Pancreas (tissue), 10 donors: ENCODE measurements at regions not wholly inside any gene's neighbourhood (a gene's known extent, or its start where the extent isn't known, plus 50 kb on each side); places are given as distances from the start of the nearest gene placed in this dataset.

Experiments used
- ATAC-seq, 4 donors: fragments of 200-7000 bp; cut with Tn5 transposase; one replicate each; pipeline versions ENCODE4 v1.8.0 to v1.9.1; 2020; ENCODE audit warnings: mild to moderate bottlenecking in 4 of 4, moderate library complexity in 4 of 4
- DNase-seq, 6 donors: peaks; one replicate each; pipeline ENCODE4 v3.0.0-alpha.2; 2020
- FAIRE-seq: peaks from 2 replicates; lab custom pipeline; 2012; peaks lifted over from hg19 to GRCh38; lab: Jason Lieb, UNC
- H3K27ac ChIP-seq, 4 donors: fragments of 200-600 bp; sonication (generic); 1 replicate in 3 of 4; 2 replicates in 1 of 4; pipeline versions ENCODE4 v1.5.0 to v1.8.0; 2020
- H3K27me3 ChIP-seq, 4 donors: fragments of 200-600 bp; one replicate each; pipeline ENCODE4 v1.8.0; 2021
- H3K36me3 ChIP-seq, 3 donors: fragments of 200-600 bp; sonication (generic) in 1 of 3; one replicate each; pipeline versions ENCODE4 v1.5.0 to v1.8.0; 2020 to 2021
- H3K4me1 ChIP-seq, 3 donors: fragments of 200-600 bp; one replicate each; pipeline ENCODE4 v1.8.0; 2021
- H3K4me3 ChIP-seq, 4 donors: fragments of 200-600 bp; sonication (generic) in 2 of 4; one replicate each; pipeline versions ENCODE4 v1.5.0 to v1.8.0; 2020 to 2021
- H3K9me3 ChIP-seq, 4 donors: fragments of 200-600 bp; one replicate each; pipeline ENCODE4 v1.8.0; 2021
- WGBS, 2 donors: extraction: QIAGEN DNeasy Blood & Tissue Kit; methylation state at CpG; one replicate each; pipeline ENCODE4 v1.1.7; 2013; 5-methylcytosine and 5-hydroxymethylcytosine counted together
- intact Hi-C, 3 donors: fragments of 100-400 bp; cut with DNase I; formaldehyde crosslinking; loops; one replicate each; pipeline versions ENCODE4 v1.11.1 to v1.14.2; 2022
- TF ChIP-seq, protein P1 (sequence below), 4 donors: fragments of 200-600 bp; sonication (generic) in 3 of 4; IDR thresholded peaks; one replicate each; pipeline versions ENCODE4 v1.5.0 to v1.8.0; 2021; ENCODE audit warnings: antibody characterized with exemption in 4 of 4
- donor health status: healthy with polysubstance abuse.
- donor health status: DM: no; HTN: no; CAD: no; lungs with moderate emphysema.
- donor health status: DM: no; HTN: no; CAD: no.
- donor health status: control.
- donor health status: control.
- donor health status: Bipolar disorder and iron deficiency.
- donor health status: DM: yes; HTN: yes; CAD: no.
- donor health status: DM: no; HTN: no; CAD: no.
- donor health status: DM: no; HTN: no; CAD: no.
- donor health status: DM: yes; HTN: yes; CAD: no.

- H3K27me3 ChIP-seq, result no peaks in the 10 kb centered on the region
- ATAC-seq, result no peak
- WGBS, 2 donors, result 81 to 88% methylated on average over 3 of the region's 3 CpGs
- H3K4me1 ChIP-seq, result peaks cover 0 to 5% (median 0%) of the 10 kb centered on the region in 3 donors
- H3K4me3 ChIP-seq, result no peak overlapping the region
- no peaks in the 10 kb centered on the region for H3K36me3 ChIP-seq
- no peak overlapping the region for H3K27ac ChIP-seq
- no peak for FAIRE-seq
- intact Hi-C loops, result no loop called here
- TF ChIP-seq, protein P1, sequence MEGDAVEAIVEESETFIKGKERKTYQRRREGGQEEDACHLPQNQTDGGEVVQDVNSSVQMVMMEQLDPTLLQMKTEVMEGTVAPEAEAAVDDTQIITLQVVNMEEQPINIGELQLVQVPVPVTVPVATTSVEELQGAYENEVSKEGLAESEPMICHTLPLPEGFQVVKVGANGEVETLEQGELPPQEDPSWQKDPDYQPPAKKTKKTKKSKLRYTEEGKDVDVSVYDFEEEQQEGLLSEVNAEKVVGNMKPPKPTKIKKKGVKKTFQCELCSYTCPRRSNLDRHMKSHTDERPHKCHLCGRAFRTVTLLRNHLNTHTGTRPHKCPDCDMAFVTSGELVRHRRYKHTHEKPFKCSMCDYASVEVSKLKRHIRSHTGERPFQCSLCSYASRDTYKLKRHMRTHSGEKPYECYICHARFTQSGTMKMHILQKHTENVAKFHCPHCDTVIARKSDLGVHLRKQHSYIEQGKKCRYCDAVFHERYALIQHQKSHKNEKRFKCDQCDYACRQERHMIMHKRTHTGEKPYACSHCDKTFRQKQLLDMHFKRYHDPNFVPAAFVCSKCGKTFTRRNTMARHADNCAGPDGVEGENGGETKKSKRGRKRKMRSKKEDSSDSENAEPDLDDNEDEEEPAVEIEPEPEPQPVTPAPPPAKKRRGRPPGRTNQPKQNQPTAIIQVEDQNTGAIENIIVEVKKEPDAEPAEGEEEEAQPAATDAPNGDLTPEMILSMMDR (IDR thresholded peaks at IDR 0.05), result no peak
- H3K9me3 ChIP-seq, result no peaks in the 10 kb centered on the region
- no peak for DNase-seq
Measured at GRCh38 chr3:70517124-70517890, 204.9 kb upstream of the MDFIC2 start.

GRCh38 chr3:70516076-70516475 lies 203.6 kb upstream of the MDFIC2 start:
- ATAC-seq (peak; percentile 76 to 92 (median 80)), FAIRE-seq (no peak), DNase-seq (peak in 2 of 6 donors; percentile 44 to 61)
- peaks cover 0 to 5% (median 0%) of the 10 kb centered on the region in 3 donors for H3K4me1 ChIP-seq
- 22 to 23% methylated on average over 4 of the region's 4 CpGs for WGBS, 2 donors
- no peaks in the 10 kb centered on the region for H3K9me3 ChIP-seq
- no peak overlapping the region for H3K27ac ChIP-seq
- H3K4me3 ChIP-seq, result no peak overlapping the region
- intact Hi-C loops, result no loop called here
- H3K27me3 ChIP-seq, result no peaks in the 10 kb centered on the region
- TF ChIP-seq, protein P1 (IDR thresholded peaks at IDR 0.05), result no peak
- no peaks in the 10 kb centered on the region for H3K36me3 ChIP-seq

- FAIRE-seq (no peak), ATAC-seq (no peak), DNase-seq (no peak)
- Histone ChIP-seq H3K4me3 (no peak overlapping the region), H3K36me3 (no peaks in the 10 kb centered on the region), H3K27ac (no peak overlapping the region), H3K9me3 (no peaks in the 10 kb centered on the region), H3K27me3 (no peaks in the 10 kb centered on the region), H3K4me1 (no peaks in the 10 kb centered on the region)
- intact Hi-C loops, result no loop called here
- TF ChIP-seq, protein P1 (IDR thresholded peaks at IDR 0.05), result no peak
- WGBS, 2 donors, result 79 to 83% methylated on average over 4 of the region's 4 CpGs
Measured at GRCh38 chr3:70507486-70507885, 195.0 kb upstream of the MDFIC2 start.

DNA sequence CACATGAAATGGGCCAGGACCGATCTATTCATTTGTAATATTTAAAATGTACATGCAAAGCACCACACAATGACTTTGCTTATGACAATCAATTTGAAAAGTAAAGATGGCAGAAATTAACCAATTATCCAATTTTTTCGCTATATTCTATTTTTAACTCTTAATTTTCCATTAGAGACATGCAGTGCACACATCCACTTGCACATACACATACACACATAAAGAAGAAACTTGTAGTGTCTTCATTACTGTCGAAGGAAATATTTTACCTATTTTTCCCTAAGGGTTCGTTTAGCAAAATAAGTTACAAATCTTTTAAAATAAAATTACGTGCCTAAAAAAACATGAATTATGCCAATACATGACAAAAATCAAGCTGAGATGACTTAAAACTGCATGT lies 194.3 kb upstream of the MDFIC2 start:
- WGBS, 2 donors, result 73 to 78% methylated on average over 5 of the region's 5 CpGs
- Histone ChIP-seq H3K27me3 (no peaks in the 10 kb centered on the region), H3K4me3 (no peak overlapping the region), H3K36me3 (no peaks in the 10 kb centered on the region), H3K27ac (no peak overlapping the region), H3K4me1 (no peaks in the 10 kb centered on the region), H3K9me3 (no peaks in the 10 kb centered on the region)
- TF ChIP-seq, protein P1 (IDR thresholded peaks at IDR 0.05), result no peak
- intact Hi-C loops, result no loop called here
- no peak for FAIRE-seq
- DNase-seq, result no peak
- no peak for ATAC-seq

DNA sequence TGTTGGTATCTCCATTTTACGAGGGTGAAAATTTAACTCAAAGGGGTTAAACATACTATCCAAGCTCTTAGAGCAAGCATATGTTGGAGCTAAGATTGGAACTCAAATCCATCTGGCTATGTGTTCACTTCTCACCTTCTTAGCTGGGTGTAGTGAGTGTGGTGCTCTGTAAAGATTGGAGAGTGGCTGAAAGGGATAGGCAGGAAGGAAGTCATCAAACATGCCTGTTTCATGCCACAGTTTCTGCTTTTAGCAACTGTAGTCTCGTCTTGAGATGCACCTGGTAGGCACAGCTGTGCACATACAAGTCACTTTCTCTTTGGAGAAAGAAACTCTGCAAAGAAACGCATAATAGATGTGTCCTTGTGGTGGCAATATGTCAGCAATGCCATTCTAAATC lies 189.1 kb upstream of the MDFIC2 start:
- intact Hi-C loops, result no loop called here
- Histone ChIP-seq H3K36me3 (no peaks in the 10 kb centered on the region), H3K4me3 (no peak overlapping the region), H3K27ac (no peak overlapping the region), H3K9me3 (no peaks in the 10 kb centered on the region), H3K27me3 (no peaks in the 10 kb centered on the region), H3K4me1 (no peaks in the 10 kb centered on the region)
- DNase-seq (no peak), ATAC-seq (no peak), FAIRE-seq (no peak)
- TF ChIP-seq, protein P1 (IDR thresholded peaks at IDR 0.05), result no peak
- 48% methylated on average over 3 of the region's 3 CpGs for WGBS, 2 donors
